Fibroblast of the aortic adventitia (primary cell): ENCODE measurements at regions not wholly inside any gene's neighbourhood (a gene's known extent, or its start where the extent isn't known, plus 50 kb on each side); places are given as distances from the start of the nearest gene placed in this dataset.

Experiments
- DNase-seq: peaks from one replicate; pipeline ENCODE4 v3.0.0-alpha.2; 2010; ENCODE audit warnings: low read depth
- H3K4me3 ChIP-seq: 2 replicates; pipeline ENCODE4 v1.5.1; 2011; ENCODE audit warnings: low read depth, mild to moderate bottlenecking, control low read depth, low read length, moderate library complexity
- TF ChIP-seq, protein P1 (sequence below): IDR thresholded peaks from 2 replicates; pipeline ENCODE4 v1.5.1; 2011; ENCODE audit warnings: mild to moderate bottlenecking, low read length, control low read depth, inconsistent platforms; ENCODE audit not compliant: insufficient read depth

DNA sequence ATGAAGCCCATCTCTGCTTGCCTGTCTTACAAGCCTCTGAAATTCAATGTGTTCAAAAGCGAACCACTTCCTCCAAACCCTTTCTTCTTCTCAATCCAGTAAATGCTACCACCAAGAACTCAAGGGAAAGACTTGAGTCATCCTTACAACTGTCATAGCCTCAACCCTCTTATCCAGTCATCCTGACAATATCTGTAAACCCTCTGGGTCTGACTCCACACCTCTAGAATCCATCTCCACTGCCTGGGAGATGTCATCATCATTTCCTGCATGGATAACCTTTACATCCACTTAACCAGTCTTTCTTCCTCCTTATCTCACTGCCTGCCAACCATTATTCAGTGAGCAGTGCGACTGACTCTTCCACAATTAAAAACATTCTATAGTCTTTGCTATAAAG is 441.1 kb downstream of the SETD4 start:
- TF ChIP-seq, protein P1, sequence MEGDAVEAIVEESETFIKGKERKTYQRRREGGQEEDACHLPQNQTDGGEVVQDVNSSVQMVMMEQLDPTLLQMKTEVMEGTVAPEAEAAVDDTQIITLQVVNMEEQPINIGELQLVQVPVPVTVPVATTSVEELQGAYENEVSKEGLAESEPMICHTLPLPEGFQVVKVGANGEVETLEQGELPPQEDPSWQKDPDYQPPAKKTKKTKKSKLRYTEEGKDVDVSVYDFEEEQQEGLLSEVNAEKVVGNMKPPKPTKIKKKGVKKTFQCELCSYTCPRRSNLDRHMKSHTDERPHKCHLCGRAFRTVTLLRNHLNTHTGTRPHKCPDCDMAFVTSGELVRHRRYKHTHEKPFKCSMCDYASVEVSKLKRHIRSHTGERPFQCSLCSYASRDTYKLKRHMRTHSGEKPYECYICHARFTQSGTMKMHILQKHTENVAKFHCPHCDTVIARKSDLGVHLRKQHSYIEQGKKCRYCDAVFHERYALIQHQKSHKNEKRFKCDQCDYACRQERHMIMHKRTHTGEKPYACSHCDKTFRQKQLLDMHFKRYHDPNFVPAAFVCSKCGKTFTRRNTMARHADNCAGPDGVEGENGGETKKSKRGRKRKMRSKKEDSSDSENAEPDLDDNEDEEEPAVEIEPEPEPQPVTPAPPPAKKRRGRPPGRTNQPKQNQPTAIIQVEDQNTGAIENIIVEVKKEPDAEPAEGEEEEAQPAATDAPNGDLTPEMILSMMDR = no peak
- peak; percentile 68 for DNase-seq
- no peak overlapping the region for H3K4me3 ChIP-seq

DNA sequence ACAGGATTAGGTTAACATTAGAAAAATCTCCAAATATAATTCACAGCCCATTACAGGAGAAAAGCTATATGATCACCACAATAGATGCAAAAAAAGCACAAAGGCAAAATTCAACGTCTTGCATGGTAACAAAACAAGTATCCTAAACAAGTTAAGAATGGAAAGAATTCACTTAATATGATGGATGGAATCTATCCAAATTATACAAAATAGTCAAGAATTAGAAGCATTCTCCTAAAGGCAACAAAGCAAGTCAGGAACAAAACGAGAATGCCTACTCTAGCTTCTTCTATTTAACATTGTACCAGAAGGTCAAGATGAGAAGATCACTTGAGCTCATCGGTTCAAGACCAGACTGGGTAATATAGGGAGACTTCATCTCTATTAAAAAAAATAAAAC is 442.8 kb downstream of the SETD4 start:
- TF ChIP-seq, protein P1 = no peak
- H3K4me3 ChIP-seq = no peak overlapping the region
- DNase-seq = no peak

DNA sequence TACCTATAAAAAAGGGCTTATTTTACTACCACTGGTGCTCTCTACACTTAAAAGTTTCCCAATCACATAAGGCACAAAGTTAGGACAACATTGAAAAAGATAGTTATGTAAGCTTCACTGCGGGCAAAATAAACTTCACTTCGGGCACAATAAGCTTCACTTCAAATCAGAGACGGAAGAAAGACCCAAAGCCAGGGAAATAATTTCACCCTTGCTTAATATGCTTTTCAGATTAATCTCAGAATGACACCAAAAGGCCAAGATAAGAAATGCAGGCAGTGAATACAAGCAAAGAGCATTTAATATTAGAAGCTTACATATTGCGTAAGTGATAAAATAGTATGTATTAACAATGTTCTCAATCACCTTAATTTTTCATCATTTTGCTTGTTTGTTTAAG is 444.2 kb downstream of the SETD4 start:
- peak; percentile 87 for DNase-seq
- H3K4me3 ChIP-seq = no peak overlapping the region
- TF ChIP-seq, protein P1 = peak; percentile 61

DNA sequence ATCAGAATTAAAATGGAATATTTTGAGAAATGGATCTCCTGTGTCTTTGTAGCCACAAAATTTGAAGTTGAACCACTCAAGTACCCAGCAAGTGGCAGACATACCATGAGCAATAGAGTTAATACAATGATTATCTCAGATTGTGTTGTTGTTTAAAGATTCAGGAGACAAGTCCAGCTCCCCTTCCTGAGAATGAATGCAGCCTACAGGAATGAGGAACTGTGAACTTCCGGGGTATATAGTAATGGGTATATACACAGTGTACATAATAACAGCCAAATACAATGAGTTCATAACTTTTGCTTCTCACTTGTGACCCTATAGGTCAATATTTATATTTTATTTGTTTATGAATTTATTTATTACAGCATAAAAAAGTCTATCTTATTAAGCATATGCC is 445.0 kb downstream of the SETD4 start:
- no peak for DNase-seq
- H3K4me3 ChIP-seq = no peak overlapping the region
- TF ChIP-seq, protein P1 = no peak

DNA sequence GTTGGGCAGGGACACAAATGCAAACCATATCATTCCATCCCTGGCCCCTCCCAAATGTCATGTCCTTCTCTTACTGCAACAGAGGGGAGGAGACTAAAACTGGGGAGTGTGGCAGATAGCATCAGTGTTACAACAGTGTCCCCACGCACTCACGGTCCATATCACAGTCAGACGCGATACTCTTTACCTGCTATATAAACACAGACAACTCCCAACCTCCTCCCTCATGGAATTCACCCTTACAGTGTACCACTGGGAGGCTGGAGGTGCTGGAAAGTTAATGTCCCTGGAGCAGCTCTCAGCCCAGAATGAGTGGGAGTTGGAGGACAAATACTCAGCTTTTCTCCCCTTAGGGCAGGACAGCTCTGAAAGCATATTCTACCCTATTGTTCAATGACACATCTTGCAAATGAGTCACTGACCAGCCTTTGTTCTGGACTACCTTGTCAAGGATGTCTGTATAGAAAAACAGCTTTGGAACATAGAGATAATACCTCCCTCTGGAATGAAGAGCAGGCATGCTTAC is 445.9 kb downstream of the SETD4 start:
- DNase-seq = peak; percentile 67
- no peak overlapping the region for H3K4me3 ChIP-seq
- TF ChIP-seq, protein P1 = no peak

DNA sequence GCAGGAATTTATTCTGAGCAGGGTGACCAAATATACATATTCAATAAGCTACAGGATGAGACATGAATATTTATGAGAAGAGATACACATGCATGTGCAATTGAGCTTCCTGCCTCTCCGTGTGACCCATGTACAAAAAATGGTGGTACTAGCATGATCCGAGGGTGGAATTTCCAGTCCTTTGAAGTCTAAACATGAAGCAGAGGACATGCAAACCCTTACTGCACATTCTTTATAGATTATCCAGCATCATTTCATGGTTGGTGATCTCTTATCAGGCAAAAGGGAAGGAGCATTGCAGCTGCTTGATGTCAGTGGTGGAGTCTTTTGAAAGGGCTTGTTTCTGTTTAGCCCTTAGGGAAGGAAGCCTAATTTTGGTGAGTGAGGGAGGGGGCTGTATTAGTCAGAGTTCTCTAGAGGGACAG is 448.6 kb downstream of the SETD4 start:
- TF ChIP-seq, protein P1 = no peak
- no peak overlapping the region for H3K4me3 ChIP-seq
- DNase-seq = peak; percentile 52

DNA sequence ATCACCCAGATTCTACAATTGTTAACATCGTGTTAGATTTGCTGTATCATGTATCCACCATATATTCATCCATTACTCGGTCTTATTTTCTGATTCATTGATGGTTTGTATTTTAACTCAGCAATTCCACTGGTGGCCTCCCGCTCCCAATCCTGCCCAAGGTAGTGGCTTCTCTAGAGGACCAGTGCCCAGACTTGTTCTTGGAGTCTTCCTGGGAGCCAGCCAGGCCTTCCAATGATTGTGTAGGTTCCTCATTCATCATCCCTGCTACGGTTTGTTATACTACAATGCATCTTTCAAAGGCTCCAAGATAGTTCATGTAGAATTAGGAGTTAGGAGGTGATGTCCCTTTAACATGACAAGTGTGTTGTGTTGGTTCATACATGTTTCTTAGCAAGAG is 451.1 kb downstream of the SETD4 start:
- TF ChIP-seq, protein P1 = no peak
- DNase-seq = no peak
- H3K4me3 ChIP-seq = no peak overlapping the region
